COLO829 (cell line): ENCODE measurements at regions not wholly inside any gene's neighbourhood (a gene's known extent, or its start where the extent isn't known, plus 50 kb on each side); places are given as distances from the start of the nearest gene placed in this dataset.
"Not testable (repeated sequence)": the region's sequence is repeated elsewhere in the genome, so short reads cannot be mapped to it uniquely, and the experiment has no call there.

Source experiments
- DNase-seq: peaks from one replicate; pipeline ENCODE4 v3.0.0; 2012; ENCODE audit warnings: low spot score

GRCh38 chr18:22504251-22505030, 86.7 kb upstream of the CTAGE1 start:
- DNase-seq, result no peak

GRCh38 chr18:22505141-22505591, 87.5 kb upstream of the CTAGE1 start:
- DNase-seq, result no peak

- no peak for DNase-seq
These were observed 89.3 kb upstream of the CTAGE1 start for GRCh38 chr18:22507055-22507454.

GRCh38 chr18:22509423-22509822, 91.7 kb upstream of the CTAGE1 start:
- no peak for DNase-seq

- DNase-seq, result no peak
These were observed 93.0 kb upstream of the CTAGE1 start for GRCh38 chr18:22510697-22511096.

GRCh38 chr18:22513721-22514481, 96.2 kb upstream of the CTAGE1 start:
- DNase-seq, result no peak

GRCh38 chr18:22514655-22515054, 96.9 kb upstream of the CTAGE1 start:
- no peak for DNase-seq

- DNase-seq, result no peak
These were observed 97.5 kb upstream of the CTAGE1 start for GRCh38 chr18:22515250-22515649.

GRCh38 chr18:22517356-22517755, 99.6 kb upstream of the CTAGE1 start:
- DNase-seq, result no peak

GRCh38 chr18:22521026-22521707, 103.5 kb upstream of the CTAGE1 start:
- no peak for DNase-seq

GRCh38 chr18:22523481-22523880, 105.8 kb upstream of the CTAGE1 start:
- no peak for DNase-seq

GRCh38 chr18:22524783-22525182, 107.1 kb upstream of the CTAGE1 start:
- no peak for DNase-seq

- no peak for DNase-seq
These were observed 107.6 kb upstream of the CTAGE1 start for GRCh38 chr18:22525313-22525712.

- DNase-seq, result no peak
These were observed 108.2 kb upstream of the CTAGE1 start for GRCh38 chr18:22525883-22526282.

GRCh38 chr18:22528291-22528690, 110.6 kb upstream of the CTAGE1 start:
- no peak for DNase-seq

GRCh38 chr18:22534706-22535105, 117.0 kb upstream of the CTAGE1 start:
- not testable (repeated sequence) for DNase-seq

- DNase-seq, result no peak
These were observed 118.8 kb upstream of the CTAGE1 start for GRCh38 chr18:22536558-22536957.

- DNase-seq, result no peak
These were observed 120.7 kb upstream of the CTAGE1 start for GRCh38 chr18:22538426-22538825.

GRCh38 chr18:22539051-22539765, 121.5 kb upstream of the CTAGE1 start:
- DNase-seq, result no peak

GRCh38 chr18:22541232-22541631, 123.5 kb upstream of the CTAGE1 start:
- no peak for DNase-seq

- no peak for DNase-seq
These were observed 124.7 kb upstream of the CTAGE1 start for GRCh38 chr18:22542406-22542835.

- no peak for DNase-seq
These were observed 126.1 kb upstream of the CTAGE1 start for GRCh38 chr18:22543769-22544168.
